Parathyroid adenoma (tissue), 2 donors: ENCODE measurements at regions not wholly inside any gene's neighbourhood (a gene's known extent, or its start where the extent isn't known, plus 50 kb on each side); places are given as distances from the start of the nearest gene placed in this dataset.
A peak's percentile ranks its signal among the peaks of the same experiment; 100 is the strongest.
"Not testable (repeated sequence)": the region's sequence is repeated elsewhere in the genome, so short reads cannot be mapped to it uniquely, and the experiment has no call there.

Source experiments
- H2AFZ ChIP-seq: fragments of 300-600 bp; sonication (generic); one replicate; pipeline ENCODE4 v1.7.0; 2017; ENCODE audit warnings: antibody characterized with exemption, mild to moderate bottlenecking
- H3K27ac ChIP-seq: fragments of 300-600 bp; sonication (generic); one replicate; pipeline ENCODE4 v1.7.0; 2017
- H3K27me3 ChIP-seq: fragments of 300-600 bp; sonication (generic); one replicate; pipeline ENCODE4 v1.7.0; 2017; ENCODE audit warnings: low read length; ENCODE audit not compliant: control insufficient read depth, insufficient read depth
- H3K36me3 ChIP-seq: fragments of 300-600 bp; sonication (generic); one replicate; pipeline ENCODE4 v1.7.0; 2017; ENCODE audit warnings: low read length; ENCODE audit not compliant: control insufficient read depth, insufficient read depth
- H3K4me1 ChIP-seq: fragments of 300-600 bp; sonication (generic); one replicate; pipeline ENCODE4 v1.7.0; 2017; ENCODE audit warnings: control low read depth
- H3K4me2 ChIP-seq: fragments of 300-600 bp; sonication (generic); one replicate; pipeline ENCODE4 v1.7.0; 2017; ENCODE audit warnings: low read length
- H3K4me3 ChIP-seq: fragments of 300-600 bp; sonication (generic); one replicate; pipeline ENCODE4 v1.7.0; 2017; ENCODE audit warnings: low read depth, low read length
- H3K79me2 ChIP-seq: fragments of 300-600 bp; sonication (generic); one replicate; pipeline ENCODE4 v1.7.0; 2017; ENCODE audit warnings: control low read depth
- H3K9ac ChIP-seq: fragments of 300-600 bp; sonication (generic); one replicate; pipeline ENCODE4 v1.7.0; 2017; ENCODE audit warnings: mild to moderate bottlenecking
- H3K9me3 ChIP-seq: fragments of 300-600 bp; sonication (generic); one replicate; pipeline ENCODE4 v1.7.0; 2017; ENCODE audit warnings: low read length; ENCODE audit not compliant: control insufficient read depth
- CTCF ChIP-seq: fragments of 300-600 bp; sonication (generic); IDR thresholded peaks from one replicate; pipeline ENCODE4 v1.7.0; 2017; ENCODE audit warnings: antibody characterized with exemption, mild to moderate bottlenecking
- donor health status: primary hyperparathyroidism.

DNA sequence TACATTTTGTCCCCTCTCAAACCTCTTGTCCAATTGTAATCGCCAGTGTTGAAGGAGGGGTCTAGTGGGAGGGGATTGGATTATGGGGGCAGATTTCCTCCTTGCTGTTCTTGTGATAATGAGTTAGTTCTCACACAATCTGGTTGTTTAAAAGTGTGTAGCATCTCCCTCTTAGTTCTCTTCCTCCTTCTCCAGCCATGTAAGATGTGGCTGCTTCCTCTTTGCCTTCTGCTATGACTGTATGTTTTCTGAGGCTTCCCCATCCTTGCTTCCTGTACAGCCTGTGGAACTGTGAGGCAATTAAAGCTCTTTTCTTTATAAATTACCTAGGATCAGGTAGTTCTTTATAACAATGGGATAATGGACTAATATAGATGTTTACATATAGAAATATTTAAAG, 162.3 kb upstream of the C1QTNF3 start:
- not testable (repeated sequence) for H3K4me1 ChIP-seq, H3K4me2 ChIP-seq, H3K4me3 ChIP-seq, H3K36me3 ChIP-seq, H3K9me3 ChIP-seq, H3K9ac ChIP-seq, H2AFZ ChIP-seq, H3K27me3 ChIP-seq, H3K27ac ChIP-seq, H3K79me2 ChIP-seq

- not testable (repeated sequence) for H3K9ac ChIP-seq, H3K4me1 ChIP-seq, H3K36me3 ChIP-seq, H2AFZ ChIP-seq, H3K9me3 ChIP-seq, H3K79me2 ChIP-seq, H3K4me3 ChIP-seq, H3K27me3 ChIP-seq, H3K27ac ChIP-seq, H3K4me2 ChIP-seq
Observed at GRCh38 chr5:34217386-34217785, 174.4 kb upstream of the C1QTNF3 start.

DNA sequence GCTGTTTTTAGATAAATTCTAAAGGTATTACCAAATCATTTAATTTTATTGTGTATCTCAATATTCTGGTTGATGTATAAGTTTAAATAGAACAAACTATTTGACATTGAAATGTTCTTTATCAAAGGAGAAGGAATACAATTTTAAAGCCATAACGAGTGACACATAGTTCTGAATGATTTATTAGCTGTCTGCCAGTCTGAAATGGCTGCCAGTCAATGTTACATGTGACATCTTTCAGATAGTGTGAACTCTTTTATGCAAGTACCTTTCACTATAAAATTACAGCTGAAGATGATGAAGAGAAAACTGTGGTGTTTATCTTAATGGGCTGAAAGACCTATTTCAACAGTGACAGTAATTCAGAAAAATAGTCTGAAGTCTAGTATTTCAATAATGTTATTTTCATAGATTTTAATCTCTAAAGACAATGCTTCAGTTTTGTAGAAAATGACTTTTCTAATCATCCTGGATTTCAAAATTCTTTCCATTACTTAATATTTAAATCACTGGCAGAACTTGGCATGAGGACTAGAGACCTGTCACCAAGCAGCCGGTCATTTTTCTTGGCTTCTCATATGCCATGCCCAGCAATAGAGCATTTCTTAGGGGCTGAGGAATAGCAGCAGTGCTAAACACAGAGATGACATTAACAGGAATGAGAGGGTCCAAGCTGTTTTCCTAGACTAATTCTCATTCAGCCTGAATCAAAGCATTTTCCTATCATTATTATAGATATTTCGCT, 178.5 kb upstream of the C1QTNF3 start:
- not testable (repeated sequence) for H2AFZ ChIP-seq, H3K4me3 ChIP-seq, H3K79me2 ChIP-seq, H3K27ac ChIP-seq, H3K9ac ChIP-seq, H3K9me3 ChIP-seq, H3K4me2 ChIP-seq, H3K36me3 ChIP-seq, H3K27me3 ChIP-seq, H3K4me1 ChIP-seq

- not testable (repeated sequence) for H3K9ac ChIP-seq, H3K9me3 ChIP-seq, H3K27ac ChIP-seq, H3K4me2 ChIP-seq, H3K27me3 ChIP-seq, H3K4me3 ChIP-seq, H3K79me2 ChIP-seq, H3K36me3 ChIP-seq, H3K4me1 ChIP-seq, H2AFZ ChIP-seq
Observed at GRCh38 chr5:34223158-34223557, 180.1 kb upstream of the C1QTNF3 start.

- H2AFZ ChIP-seq, H3K27me3 ChIP-seq, H3K9me3 ChIP-seq, H3K9ac ChIP-seq, H3K27ac ChIP-seq, H3K79me2 ChIP-seq, H3K4me2 ChIP-seq, H3K4me3 ChIP-seq, H3K36me3 ChIP-seq, H3K4me1 ChIP-seq: not testable (repeated sequence)
Observed at GRCh38 chr5:34230402-34230801, 187.4 kb upstream of the C1QTNF3 start.

- H3K4me3 ChIP-seq, H3K27me3 ChIP-seq, H3K4me2 ChIP-seq, H3K9me3 ChIP-seq, H3K79me2 ChIP-seq, H3K4me1 ChIP-seq, H3K36me3 ChIP-seq, H3K9ac ChIP-seq: not testable (repeated sequence)
- peak overlapping the region; percentile 71 for H2AFZ ChIP-seq
- H3K27ac ChIP-seq, result peak overlapping the region; percentile 72
Observed at GRCh38 chr5:34243802-34244201, 200.8 kb upstream of the C1QTNF3 start.

DNA sequence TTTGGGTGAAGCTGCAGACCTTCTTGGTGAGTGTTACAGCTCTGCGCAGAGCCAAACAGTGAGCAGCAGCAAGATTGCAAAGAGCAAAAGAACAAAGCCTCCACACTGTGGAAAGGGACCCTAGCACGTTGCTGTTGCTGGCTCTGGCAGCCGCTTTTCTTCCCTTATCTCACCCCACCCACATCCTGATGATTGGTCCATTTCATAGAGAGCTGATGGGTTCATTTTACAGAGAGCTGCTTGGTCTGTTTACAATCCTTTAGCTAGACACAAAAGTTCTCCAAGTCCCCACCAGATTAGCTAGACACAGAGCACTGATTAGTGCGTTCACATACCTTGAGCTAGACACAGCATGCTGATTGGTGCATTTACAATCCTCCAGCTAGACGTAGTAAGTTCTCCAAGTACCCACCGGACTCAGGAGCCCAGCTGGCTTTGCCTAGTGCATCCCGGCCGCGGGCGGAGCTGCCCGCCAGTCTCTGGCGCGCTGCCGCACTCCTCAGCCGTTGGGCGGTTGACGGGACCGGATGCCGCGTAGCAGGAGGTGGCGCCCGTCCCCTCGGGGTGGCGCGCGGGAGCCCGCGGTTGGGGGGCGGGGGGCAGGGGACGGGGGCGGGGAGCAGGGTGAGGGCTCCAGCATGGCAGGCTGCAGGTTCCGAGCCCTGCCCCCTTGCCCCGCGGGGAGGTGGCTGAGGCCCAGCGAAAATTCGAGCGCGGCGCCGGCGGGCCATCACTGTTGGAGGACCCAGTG, 201.4 kb upstream of the C1QTNF3 start:
- H3K27ac ChIP-seq, result peak overlapping the region; percentile 72

DNA sequence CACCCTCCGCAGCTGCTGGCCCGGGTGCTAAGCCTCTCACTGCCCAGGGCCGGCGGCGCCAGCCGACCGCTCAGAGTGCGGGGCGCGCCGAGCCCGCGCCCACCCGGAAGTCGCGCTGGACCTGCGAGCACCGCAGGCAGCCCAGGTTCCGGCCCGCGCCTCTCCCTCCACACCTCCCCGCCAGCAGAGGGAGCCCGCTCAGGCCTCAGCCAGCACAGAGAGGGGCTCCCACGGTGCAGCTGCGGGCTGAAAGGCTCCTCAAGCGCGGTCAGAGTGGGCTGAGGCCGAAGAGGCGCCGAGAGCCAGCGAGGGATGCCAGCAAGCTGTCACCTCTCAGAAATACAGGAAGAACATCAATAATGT, 202.0 kb upstream of the C1QTNF3 start:
- not testable (repeated sequence) for H3K79me2 ChIP-seq, H3K27me3 ChIP-seq, H3K4me2 ChIP-seq, H3K9me3 ChIP-seq, H3K9ac ChIP-seq, H3K4me1 ChIP-seq, H3K36me3 ChIP-seq, H3K4me3 ChIP-seq
- Histone ChIP-seq H2AFZ (peak overlapping the region; percentile 56), H3K27ac (peak overlapping the region; percentile 72)
- TF ChIP-seq CTCF, result peak; percentile 32

More for the DNA sequence above, 201.4 kb upstream of the C1QTNF3 start:
- not testable (repeated sequence) for H3K27me3 ChIP-seq, H3K79me2 ChIP-seq, H3K36me3 ChIP-seq, H3K9me3 ChIP-seq, H3K4me2 ChIP-seq, H3K4me1 ChIP-seq, H3K9ac ChIP-seq
- Histone ChIP-seq H2AFZ (peak overlapping the region; percentile 71), H3K4me3 (peak overlapping the region; percentile 16)

GRCh38 chr5:34245813-34246212, 202.8 kb upstream of the C1QTNF3 start:
- H3K4me2 ChIP-seq, H3K79me2 ChIP-seq, H3K9ac ChIP-seq, H3K27me3 ChIP-seq, H3K36me3 ChIP-seq, H3K9me3 ChIP-seq, H3K27ac ChIP-seq, H3K4me1 ChIP-seq, H3K4me3 ChIP-seq: not testable (repeated sequence)
- H2AFZ ChIP-seq, result peak overlapping the region; percentile 48

- not testable (repeated sequence) for H3K27me3 ChIP-seq, H3K4me3 ChIP-seq, H3K36me3 ChIP-seq
Observed at GRCh38 chr5:34258598-34258997, 215.6 kb upstream of the C1QTNF3 start.

More at GRCh38 chr5:34258598-34258997, 215.6 kb upstream of the C1QTNF3 start:
- H3K9ac ChIP-seq, H2AFZ ChIP-seq, H3K4me2 ChIP-seq, H3K79me2 ChIP-seq, H3K9me3 ChIP-seq, H3K27ac ChIP-seq, H3K4me1 ChIP-seq: not testable (repeated sequence)
